Neural cell (in vitro differentiated cells): ENCODE measurements at regions not wholly inside any gene's neighbourhood (a gene's known extent, or its start where the extent isn't known, plus 50 kb on each side); places are given as distances from the start of the nearest gene placed in this dataset.

Experiments used
- CTCF ChIP-seq: fragments of 450-650 bp; IDR thresholded peaks from 2 replicates; pipeline ENCODE4 v1.5.1; 2014; ENCODE audit warnings: antibody characterized with exemption, mild to moderate bottlenecking, moderate library complexity; ENCODE audit not compliant: poor library complexity, severe bottlenecking
- EP300 ChIP-seq: fragments of 450-650 bp; conservative IDR thresholded peaks from 2 replicates; pipeline ENCODE4 v1.6.1; 2014; ENCODE audit warnings: antibody characterized with exemption, mild to moderate bottlenecking, moderate library complexity; ENCODE audit not compliant: poor library complexity, severe bottlenecking
- MXI1 ChIP-seq: fragments of 450-650 bp; conservative IDR thresholded peaks from 2 replicates; pipeline ENCODE4 v1.6.1; 2014; ENCODE audit warnings: antibody characterized with exemption, mild to moderate bottlenecking; ENCODE audit not compliant: poor library complexity, severe bottlenecking
- POLR2AphosphoS5 ChIP-seq: IDR thresholded peaks from 2 replicates; pipeline ENCODE4 v1.6.1; 2012
- RAD21 ChIP-seq: fragments of 450-650 bp; conservative IDR thresholded peaks from 2 replicates; pipeline ENCODE4 v1.6.1; 2014; ENCODE audit warnings: antibody characterized with exemption, mild to moderate bottlenecking, moderate library complexity
- SMC3 ChIP-seq: fragments of 450-650 bp; conservative IDR thresholded peaks from 2 replicates; pipeline ENCODE4 v1.6.1; 2014; ENCODE audit warnings: antibody characterized with exemption, mild to moderate bottlenecking, moderate library complexity; ENCODE audit not compliant: poor library complexity
- TAF1 ChIP-seq: IDR thresholded peaks from 2 replicates; pipeline ENCODE4 v1.6.1; 2012; ENCODE audit warnings: low read depth
- TF ChIP-seq, protein P1 (sequence below): IDR thresholded peaks from 2 replicates; pipeline ENCODE4 v1.6.1; 2012; ENCODE audit warnings: borderline replicate concordance

DNA sequence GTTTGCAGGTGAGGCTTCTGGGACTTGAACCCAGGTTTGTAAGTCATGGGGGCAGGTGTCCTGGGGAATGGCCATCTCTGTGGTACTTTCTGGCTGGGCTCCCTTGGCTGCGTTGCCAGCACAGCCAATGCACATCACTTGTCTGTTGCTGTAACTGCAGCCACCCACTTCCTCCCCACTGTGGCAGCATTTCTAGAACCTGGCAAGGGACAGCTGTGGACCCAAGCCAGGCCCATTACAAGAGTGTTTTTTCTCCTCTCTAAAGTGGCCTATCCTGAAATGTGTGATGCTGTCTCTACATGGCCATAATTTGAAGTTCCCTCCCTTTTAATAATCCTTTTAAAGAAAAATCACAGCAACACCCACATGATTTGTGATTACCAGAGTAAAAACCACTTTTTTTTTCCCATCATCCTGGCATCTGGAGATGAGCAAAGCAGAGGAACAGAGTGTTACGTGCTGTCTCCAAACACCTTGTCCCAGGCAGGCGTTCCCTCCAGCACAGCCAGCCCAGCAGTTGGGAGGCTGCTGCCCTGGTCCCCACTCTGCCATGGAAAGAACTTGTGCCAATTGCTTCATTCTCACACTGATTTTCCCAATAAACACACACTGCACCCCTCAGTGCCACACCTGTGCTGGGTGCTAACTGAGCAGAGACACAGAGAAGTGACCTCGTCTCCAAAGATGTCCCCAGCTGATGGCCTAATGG, 360.6 kb upstream of the USP24 start:
- TF ChIP-seq CTCF (no peak), EP300 (no peak), MXI1 (no peak), TAF1 (no peak), RAD21 (no peak), POLR2AphosphoS5 (no peak), SMC3 (no peak)
- TF ChIP-seq, protein P1, sequence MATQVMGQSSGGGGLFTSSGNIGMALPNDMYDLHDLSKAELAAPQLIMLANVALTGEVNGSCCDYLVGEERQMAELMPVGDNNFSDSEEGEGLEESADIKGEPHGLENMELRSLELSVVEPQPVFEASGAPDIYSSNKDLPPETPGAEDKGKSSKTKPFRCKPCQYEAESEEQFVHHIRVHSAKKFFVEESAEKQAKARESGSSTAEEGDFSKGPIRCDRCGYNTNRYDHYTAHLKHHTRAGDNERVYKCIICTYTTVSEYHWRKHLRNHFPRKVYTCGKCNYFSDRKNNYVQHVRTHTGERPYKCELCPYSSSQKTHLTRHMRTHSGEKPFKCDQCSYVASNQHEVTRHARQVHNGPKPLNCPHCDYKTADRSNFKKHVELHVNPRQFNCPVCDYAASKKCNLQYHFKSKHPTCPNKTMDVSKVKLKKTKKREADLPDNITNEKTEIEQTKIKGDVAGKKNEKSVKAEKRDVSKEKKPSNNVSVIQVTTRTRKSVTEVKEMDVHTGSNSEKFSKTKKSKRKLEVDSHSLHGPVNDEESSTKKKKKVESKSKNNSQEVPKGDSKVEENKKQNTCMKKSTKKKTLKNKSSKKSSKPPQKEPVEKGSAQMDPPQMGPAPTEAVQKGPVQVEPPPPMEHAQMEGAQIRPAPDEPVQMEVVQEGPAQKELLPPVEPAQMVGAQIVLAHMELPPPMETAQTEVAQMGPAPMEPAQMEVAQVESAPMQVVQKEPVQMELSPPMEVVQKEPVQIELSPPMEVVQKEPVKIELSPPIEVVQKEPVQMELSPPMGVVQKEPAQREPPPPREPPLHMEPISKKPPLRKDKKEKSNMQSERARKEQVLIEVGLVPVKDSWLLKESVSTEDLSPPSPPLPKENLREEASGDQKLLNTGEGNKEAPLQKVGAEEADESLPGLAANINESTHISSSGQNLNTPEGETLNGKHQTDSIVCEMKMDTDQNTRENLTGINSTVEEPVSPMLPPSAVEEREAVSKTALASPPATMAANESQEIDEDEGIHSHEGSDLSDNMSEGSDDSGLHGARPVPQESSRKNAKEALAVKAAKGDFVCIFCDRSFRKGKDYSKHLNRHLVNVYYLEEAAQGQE = no peak
